DND-41 (cell line): ENCODE measurements at regions not wholly inside any gene's neighbourhood (a gene's known extent, or its start where the extent isn't known, plus 50 kb on each side); places are given as distances from the start of the nearest gene placed in this dataset.

Experiments used
- CTCF ChIP-seq: IDR thresholded peaks from 2 replicates; pipeline ENCODE4 v1.5.1; 2012; ENCODE audit warnings: borderline replicate concordance, low read length, moderate library complexity, mild to moderate bottlenecking; ENCODE audit not compliant: poor library complexity, severe bottlenecking; ENCODE audit errors: extremely low read depth
- EZH2 ChIP-seq: IDR thresholded peaks from 3 replicates; pipeline ENCODE4 v1.6.1; 2012; ENCODE audit warnings: borderline replicate concordance, low read depth, mild to moderate bottlenecking, moderate library complexity, low read length, inconsistent platforms; ENCODE audit not compliant: severe bottlenecking

- TF ChIP-seq CTCF = no peak
- TF ChIP-seq EZH2 = no peak
These were observed 267.8 kb upstream of the NCKAP5 start for GRCh38 chr2:133835821-133836619.
